ENCODE measurements at regions not wholly inside any gene's neighbourhood (a gene's known extent, or its start where the extent isn't known, plus 50 kb on each side); places are given as distances from the start of the nearest gene placed in this dataset.
"Not testable (repeated sequence)": the region's sequence is repeated elsewhere in the genome, so short reads cannot be mapped to it uniquely, and the experiment has no call there.

DNA sequence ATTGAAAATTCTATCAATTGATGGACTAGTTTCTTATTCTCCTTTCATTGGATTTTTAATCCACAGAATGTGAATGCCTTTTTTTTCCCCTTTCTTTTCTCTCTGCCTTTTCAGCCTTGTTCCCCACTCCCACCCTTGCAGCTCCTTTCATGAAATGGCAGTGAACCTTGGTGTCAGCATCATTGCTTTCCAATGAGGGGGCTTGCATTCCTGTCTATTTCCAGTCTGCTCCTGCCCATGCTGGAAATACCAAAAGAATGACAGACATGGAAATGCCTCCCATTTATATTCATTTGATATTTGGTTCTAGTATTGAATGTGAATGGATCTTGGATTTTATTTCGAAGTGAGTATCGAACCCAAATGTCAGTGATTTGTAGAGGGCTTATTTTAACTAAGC is 162.7 kb upstream of the SGCD start:
- DNase-seq, result no peak

DNA sequence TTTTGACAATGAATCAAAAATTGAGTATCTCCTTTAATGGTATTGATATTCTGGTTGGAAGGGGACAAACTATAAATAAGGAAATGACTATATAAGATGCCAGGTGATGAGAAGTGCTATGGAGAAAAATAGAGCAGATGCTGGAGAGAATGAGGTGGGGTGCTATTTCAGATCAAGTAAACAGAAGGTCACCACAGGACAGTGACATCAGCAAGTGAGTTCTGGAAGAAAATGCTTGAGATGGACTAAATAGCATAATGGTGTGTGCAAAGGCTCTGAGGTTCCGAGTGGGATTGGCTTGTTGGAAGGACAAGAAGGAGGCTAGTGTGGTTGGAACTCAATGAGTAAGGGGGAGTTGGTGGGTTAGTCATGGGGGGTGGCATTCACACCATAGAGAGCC is 157.5 kb upstream of the SGCD start:
- no peak for DNase-seq

DNA sequence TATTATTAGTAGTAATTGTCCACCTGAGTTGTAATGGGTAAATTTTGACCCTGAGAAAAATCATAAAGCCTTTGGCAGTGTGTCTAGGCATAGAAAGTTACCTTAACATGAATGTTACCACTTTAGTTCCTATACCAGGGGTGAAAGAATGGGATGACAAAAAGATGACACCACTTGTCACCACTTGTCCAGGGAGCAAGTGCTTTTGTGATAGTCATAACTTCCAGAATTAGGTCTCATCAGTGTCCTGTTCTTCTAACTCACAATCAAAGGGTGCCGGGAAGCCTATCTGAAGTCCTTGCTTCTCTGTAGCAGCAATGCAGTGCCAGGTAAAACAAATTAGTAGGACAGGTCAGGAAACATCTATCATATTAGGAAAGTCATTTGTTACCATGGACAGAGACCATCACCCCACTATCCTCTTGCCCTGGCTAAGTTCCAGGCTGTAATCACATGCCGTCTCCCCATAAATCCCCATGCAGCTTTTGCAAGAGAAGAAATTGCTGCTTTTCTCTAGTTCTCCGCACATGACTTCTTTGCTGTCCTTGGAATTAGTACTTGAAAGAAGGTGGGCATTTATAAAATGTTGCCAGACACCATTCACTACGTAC is 156.5 kb upstream of the SGCD start:
- DNase-seq, result no peak

DNA sequence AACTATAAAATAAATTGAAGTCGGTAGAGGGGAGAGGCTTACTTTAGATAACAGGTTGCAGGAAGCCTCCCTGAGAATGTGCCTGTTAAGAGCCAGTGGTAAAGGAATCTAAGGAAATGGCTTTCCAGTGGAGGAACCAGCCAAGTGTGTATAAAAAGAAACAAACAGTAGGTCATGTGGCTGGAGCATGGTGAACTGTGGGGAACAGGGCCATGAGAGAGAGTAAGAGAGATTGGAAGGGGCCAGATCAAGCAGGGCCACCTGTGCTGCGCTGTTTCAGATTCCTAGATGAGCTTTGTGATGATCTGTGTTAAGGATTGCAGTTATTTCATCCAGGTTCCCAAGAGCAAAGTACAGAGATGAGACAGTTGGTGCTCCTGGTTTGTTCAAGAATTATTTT is 152.7 kb upstream of the SGCD start:
- DNase-seq, result no peak

DNA sequence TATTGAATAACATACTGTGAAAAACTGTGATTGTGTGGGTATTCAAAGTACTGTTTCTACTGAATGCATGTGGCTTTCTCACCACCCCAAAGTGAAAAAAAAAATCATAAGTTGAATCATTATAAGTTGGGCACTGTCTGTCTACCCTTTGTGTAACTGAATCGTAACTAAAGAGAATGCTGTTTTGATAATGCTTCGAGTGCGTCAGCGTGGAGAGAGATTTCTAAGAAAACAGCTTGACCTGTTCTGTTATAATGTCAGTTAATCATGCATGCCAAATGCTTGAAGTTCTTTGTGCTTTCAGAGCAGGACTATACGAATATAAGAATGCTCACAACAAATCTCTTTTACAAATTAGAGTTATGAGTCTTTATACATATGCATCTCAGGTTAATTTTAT is 148.8 kb upstream of the SGCD start:
- DNase-seq, result no peak

DNA sequence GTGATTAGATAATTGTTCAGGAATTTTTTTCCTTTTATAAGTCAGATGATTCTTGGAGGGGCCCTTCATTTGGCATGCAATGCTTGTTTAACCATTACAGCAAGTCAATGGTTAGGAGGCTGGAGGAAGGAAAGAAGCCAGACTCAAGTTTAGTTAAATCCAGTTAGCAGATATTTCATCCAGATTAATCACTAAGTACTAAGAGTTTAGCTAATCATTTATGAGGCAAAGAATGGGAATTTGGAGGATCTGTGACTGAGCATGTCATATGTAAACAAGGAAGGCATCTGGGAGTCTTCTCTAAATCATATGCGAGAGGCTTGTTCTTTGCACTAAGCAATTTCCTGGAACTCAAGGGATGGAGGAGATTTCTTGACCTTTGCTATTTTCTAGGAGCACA is 145.3 kb upstream of the SGCD start:
- no peak for DNase-seq

DNA sequence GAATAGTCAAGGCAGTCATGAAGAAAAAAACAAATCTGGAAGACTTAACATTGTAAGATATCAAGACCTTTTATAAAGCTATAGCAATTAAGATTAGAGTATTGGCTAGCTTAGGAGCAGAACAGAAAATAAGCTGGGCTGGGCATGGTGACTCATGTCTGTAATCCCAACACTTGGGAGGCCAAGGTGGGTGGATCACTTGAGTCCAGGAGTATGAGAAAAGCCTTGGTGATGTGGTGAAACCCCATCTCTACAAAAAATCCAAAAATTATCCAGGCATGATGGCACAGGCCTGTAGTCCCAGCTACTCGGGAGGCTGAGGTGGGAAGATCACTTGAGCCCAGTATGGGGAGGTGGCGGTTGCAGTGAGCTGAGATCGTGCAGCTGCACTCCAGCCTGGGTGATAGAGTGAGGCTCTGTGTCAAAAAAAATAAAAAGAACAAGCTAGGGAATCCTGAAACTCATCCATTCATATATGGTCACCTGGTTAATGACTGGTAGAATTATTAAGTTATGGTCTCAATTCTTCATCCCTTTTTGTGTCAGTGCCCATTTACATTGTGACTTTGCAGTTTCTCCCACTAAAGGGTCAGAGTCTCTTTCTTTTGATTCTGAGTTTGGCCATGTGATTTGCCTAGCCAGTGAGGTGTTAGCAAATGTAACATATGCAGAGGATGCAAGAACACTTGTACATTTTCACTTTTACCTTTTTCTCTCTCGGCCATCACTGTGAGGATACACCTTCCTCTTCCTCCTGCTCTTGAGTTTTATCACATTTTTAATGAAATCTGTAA is 144.6 kb upstream of the SGCD start:
- no peak for DNase-seq

DNA sequence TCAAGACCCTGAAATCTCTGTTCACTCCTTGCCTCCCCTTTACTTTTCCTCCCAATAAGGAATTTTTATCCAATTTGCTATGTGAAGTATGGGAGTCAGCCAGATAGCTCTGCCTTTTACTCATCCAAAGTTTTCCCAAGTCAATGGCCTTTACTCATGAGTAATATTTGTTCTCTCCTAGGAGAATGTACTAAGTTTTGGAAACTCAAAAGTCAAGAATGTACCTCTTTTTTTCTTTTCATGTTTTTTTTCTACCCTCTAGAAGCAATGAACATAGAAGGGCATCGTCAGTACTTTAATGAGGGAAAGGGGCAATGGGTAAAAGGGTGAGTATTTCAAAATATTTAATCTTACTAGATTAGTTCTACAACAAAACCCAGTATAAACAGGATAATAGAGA is 140.2 kb upstream of the SGCD start:
- no peak for DNase-seq

DNA sequence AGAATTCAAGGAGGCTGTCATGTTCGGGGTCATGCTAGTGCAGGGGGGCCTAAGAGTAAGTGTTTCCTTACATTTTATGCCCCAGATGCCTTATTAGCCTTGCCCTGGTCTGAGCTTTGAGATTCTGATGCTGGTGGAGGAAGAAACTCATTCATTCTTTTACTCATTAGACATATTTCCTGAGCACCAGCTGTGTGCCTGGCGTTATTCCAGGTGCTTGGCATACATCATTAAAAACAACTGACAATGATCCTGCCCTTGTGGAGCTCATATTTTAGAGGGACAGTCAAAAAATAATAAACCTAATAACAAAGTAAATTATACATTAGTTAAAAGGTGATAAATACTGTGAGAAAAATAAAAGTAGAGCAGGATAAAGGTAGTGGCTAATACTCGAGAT is 138.9 kb upstream of the SGCD start:
- DNase-seq, result no peak

DNA sequence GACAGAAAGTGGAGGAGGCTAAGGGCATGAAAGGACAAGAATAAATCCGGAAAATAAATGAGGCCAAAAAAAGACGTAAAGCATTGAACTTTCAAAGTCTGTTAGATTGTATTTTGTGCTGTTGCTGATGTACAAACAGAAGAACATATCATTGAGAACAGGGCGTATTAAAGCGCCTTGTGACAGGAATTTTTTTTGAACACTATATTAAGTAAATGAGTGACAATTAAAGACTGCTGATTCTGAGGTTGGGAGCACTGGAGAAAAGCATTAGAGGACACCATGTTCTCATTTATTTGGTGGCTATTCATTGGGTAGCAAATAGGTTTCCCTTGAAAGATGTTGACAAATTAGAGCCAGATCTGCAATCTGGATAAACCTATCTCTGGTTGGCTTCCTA is 137.3 kb upstream of the SGCD start:
- no peak for DNase-seq

DNA sequence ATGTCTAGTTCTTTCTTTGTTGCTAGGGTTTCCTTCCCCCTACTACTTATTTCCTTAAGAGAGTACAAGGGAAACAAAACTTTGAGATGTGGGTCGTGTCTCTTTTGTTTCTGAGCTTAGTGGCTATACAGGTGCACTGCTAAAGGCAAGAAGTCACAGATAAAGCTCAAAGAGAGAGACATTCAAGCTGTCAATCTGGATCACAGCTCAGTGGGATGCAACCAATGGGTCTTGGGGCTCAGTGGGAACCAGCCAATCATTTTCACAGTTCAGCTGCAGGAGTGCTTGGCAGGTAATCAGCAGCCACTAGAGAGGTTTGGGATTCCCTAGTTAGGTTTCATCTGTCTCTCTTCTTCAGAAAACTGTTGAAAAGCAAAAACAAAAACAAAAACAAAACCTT is 135.4 kb upstream of the SGCD start:
- DNase-seq, result no peak

DNA sequence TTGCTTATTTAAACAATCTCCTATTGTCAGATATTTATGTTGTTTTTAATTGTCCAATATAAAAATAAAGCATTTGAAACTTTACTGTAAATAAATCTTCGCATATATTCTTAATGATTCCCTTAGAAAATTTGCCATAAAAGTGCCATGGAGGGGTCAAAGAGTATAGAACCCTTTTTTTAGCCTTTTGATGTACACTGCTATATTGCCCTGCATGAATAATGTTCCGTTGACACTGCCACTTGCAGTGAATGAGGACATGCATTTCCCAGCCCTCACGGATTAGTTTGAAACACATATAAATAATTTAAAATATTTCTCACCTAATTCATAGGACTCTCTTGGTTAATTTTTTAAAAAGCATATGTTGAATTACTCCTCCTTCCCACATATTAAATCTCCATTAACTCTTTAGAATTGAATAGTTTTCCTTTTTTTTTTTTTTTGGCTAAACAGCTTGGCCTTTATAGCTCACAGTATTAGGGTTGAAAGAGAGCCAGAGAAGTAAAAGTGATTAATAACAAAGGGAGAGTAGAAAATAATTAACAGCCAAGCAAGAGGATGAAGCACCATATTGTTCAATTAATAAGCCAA is 129.8 kb upstream of the SGCD start:
- no peak for DNase-seq

DNA sequence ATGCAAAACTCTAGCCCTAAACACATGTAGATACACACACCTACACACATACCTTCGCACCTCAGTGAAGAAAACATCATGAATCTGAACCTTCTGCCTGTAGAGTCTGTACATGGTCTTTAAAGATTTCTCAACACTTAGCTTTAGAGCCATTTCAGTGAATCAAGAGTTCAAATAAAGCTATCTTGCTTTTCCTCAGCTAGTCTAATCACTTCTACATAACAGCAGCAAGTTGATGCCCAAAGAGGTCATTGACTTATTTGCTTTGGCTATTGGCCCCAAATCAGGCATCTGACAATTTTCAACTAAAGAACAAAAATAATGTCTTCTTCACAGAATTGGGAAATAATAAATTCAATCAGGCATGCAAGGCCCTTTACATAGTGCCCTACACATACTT is 127.9 kb upstream of the SGCD start:
- no peak for DNase-seq

DNA sequence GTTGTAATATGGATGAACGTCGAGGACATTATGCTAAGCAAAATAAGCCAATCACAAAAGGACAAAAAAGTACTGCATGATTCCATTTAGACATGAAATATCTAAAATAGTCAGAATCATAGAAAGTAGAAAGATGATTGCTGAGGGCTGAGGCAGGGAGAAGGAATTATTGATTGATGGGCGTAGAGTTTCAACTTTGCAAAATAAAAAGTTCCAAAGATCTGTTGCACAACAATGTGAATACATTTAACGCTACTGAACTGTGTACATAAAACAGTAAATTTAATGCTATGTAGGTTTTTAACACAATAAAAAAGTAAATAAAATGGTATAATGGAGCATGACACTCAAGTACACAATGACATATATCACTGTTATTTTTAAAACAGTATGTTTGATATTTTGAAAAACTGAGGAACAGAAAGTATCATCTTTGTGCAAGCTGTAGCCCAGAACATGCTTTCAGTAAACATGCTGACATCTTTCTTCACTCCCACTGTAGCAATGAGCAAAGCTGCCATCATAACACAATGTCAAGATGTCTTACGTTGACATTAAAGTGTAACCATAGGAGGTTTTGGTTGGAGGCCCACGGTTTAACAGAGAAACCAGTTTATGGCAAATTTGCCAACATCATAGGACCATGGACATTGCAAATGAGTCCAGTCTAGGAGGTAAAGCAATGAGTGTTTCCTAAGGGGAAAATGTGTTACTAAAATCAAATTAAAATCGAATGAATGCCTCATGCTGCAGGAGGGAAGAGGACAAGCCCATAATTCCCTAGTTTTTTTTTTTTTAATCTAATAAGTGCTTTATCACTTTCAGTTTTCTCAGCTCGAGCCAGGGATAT is 125.8 kb upstream of the SGCD start:
- DNase-seq, result no peak

DNA sequence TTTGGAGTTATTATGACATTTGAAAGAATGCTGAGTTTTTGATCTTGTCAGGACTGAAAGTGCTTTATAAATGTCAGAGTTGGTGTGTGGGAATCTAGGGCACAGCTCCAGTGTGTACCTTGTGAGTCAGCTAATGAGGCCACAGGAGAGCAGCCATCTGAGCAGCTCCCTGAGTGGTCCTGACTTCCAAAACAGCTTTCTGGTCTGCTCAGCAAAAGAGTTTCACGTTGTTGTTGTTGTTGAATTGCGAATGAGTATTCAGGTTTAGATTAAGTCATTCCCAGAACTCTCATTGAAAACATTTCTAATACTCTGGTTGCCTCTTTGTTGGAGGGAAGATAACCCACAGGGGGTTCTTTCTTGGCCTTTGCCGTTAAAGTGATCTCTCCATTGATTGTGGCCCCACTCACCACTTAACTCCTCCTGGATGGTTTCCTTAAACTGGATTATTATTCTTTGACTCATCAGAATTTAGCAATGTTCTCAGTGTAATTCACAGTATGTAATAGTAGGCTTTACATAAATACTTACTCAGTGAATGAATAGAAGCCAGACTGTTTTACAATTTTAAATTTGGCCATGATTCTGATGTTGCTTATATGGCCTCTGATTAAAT is 125.1 kb upstream of the SGCD start:
- no peak for DNase-seq

DNA sequence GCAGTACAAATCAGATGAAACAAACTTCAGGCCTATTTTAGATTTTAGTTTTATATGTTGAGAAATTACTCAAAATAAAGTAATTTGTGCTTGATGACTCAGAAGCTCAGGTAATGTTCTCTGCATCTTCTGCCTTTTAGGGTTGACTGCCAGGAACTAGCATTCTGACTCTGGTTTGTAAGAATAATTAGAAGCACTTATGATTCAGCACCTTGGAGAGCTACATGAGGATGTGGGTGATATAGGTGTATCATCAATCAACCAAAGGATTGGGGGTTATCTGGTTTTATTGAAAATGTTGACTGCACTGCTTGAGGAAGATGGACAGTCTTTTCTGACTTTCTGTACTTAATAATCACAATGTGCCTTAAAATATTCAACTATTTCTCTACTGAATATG is 118.7 kb upstream of the SGCD start:
- DNase-seq, result no peak

DNA sequence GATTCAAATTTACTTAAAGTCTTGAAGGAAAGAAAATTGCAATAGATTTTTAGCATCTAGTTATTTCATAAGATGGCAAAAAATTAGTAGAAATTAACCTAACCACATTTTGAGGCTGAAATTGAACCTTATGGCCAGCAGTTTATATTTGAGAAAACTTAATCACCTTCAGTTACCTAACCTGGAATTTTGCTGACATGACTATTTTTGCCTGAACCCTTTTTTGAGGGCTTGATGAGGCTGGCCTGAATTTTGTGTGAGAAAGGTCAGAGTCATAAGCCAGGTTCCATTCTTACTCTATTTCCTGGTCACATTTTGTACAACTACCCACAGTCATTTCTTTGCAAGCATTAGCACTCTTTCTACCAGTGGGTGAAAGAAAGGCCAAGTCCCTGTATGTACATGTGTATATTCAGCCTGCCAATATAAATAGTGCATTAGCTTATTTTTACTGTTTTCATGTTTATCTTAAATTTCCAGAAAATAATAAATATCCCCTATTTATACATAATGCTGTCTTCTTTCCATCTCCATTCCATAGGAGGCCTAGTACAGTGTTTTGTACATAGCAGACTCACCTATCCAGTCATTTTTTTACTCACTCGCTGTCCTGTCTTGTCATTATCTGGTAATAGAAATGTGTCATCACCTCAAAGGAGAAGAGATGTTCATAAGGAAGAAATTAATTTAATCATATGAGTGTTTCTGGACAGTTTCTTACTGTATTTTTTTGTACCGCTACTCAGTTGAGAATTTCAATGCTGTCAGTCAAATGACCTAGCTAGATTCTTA is 108.4 kb upstream of the SGCD start:
- no peak for DNase-seq

DNA sequence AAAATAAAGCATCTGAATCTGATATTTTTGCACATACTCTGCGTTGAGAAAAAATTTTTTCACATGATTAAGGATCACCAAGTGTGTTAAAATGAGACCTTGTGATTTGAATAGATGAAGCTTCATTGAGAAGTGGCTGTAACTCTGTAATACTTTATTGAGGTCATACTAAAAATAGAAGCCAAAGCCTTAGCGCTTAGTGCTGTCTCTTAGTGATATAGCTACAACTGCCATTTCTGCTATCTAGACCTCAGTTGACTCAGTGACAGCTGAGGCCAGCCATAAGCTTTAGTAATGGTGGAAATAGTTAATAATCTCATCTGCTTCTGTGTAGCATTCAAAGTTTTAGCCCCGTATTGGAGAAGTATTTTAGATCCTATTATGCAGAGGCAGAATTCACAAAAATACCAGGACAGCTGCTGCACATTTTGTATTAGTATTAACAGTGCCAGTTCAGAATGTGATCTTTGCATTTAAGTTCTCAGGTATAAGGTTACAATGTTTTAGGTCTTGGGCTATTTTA is 107.4 kb upstream of the SGCD start:
- no peak for DNase-seq

DNA sequence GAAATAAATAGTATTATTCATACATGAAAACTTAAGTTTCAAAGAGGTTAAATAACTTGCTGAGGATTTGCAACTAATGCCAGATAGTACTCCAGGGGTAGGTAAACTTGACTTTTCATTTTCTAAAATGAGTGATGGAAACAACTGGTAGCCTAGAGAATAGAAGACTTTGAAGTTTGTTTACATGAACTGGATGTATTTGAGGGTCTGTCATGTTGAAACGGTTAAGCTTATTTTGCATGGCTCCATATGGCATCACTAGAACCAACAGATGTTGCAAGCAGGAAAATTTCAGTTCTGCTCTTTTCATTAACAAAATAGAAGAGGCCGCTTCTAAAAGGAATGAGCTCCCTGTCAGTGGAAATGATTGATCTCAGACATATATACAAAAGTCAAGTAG is 105.1 kb upstream of the SGCD start:
- DNase-seq, result no peak

DNA sequence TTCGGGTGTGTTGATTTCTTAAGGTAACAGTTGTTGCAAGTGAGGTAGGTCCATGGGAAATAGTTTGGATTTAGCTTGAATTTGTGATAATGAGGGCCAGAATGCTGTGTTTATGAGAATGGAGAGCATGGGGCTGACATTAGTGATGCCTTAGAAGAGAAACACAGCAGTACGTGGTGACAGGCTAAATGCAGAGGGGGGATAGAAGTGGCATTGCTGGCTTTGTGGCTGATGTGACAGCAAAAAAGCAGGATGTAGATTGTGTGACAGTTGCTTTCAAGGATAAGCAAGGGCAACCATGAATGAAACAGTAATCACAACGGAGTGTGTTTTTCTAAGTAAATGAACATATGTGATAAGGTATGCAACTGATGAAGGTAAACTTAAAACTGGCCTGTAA is 103.4 kb upstream of the SGCD start:
- DNase-seq, result no peak

DNA sequence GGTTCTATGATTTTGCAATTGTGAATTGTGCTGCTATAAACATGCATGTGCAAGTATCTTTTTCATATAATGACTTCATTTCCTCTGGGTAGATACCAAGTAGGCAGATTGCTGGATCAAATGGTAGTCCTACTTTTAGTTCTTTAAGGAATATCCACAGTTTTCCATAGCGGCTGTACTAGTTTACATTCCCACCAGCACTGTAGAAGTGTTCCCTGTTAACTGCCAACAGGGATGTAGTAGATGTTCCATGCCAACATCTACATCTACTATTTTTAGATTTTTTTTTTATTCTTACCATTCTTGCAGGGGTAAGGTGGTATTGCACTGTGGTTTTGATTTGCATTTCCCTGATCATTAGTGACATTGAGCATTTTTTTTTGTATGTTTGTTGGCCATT is 100.5 kb upstream of the SGCD start:
- DNase-seq, result not testable (repeated sequence)

DNA sequence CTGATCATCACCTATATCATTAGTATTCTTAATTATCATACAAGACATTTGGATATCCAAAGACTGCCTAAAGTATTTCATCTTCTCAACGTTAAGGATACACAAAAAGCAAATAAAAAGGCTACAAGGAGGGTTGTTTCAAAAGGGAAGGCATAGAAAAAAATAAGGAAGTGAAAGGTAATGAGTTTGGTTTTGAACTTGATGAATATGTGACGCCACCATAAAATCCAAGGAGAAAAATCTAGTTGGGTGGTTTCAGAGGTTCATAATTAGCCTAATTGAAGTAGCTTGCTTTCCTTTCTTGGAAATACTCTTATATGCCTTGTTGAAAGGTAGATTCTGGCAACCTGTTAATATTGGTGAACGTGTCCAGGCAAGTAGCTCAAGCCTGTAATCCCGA is 96.1 kb upstream of the SGCD start:
- DNase-seq, result no peak

Data from NK-92 treated with Interleukin-12 subunit alpha and Interleukin-12 subunit beta, amount 100 ng/mL, for 24 hours (cell line).